GM21390 (cell line): ENCODE measurements at regions not wholly inside any gene's neighbourhood (a gene's known extent, or its start where the extent isn't known, plus 50 kb on each side); places are given as distances from the start of the nearest gene placed in this dataset.
"Not testable (repeated sequence)": the region's sequence is repeated elsewhere in the genome, so short reads cannot be mapped to it uniquely, and the experiment has no call there.

ENCODE experiments used
- ATAC-seq: cut with Tn5 transposase; IDR thresholded peaks from one replicate; pipeline ENCODE4 v1.9.1; 2021; ENCODE audit not compliant: unreplicated experiment

GRCh38 chr5:27995867-27996266 is 957.5 kb upstream of the CDH9 start:
- no peak for ATAC-seq

GRCh38 chr5:27978322-27978721 is 939.9 kb upstream of the CDH9 start:
- no peak for ATAC-seq

- ATAC-seq, result no peak
Observed at GRCh38 chr5:27969157-27969556, 930.8 kb upstream of the CDH9 start.

GRCh38 chr5:27963050-27963783 is 924.8 kb upstream of the CDH9 start:
- no peak for ATAC-seq

- ATAC-seq, result no peak
Observed at GRCh38 chr5:27962198-27962597, 923.8 kb upstream of the CDH9 start.

- ATAC-seq, result no peak
Observed at GRCh38 chr5:27947088-27947487, 908.7 kb upstream of the CDH9 start.

GRCh38 chr5:27944471-27944870 is 906.1 kb upstream of the CDH9 start:
- no peak for ATAC-seq

- no peak for ATAC-seq
Observed at GRCh38 chr5:27938989-27939388, 900.6 kb upstream of the CDH9 start.

- ATAC-seq, result no peak
Observed at GRCh38 chr5:27928060-27928459, 889.7 kb upstream of the CDH9 start.

GRCh38 chr5:27911216-27911615 is 872.8 kb upstream of the CDH9 start:
- ATAC-seq, result no peak

GRCh38 chr5:27908341-27908740 is 870.0 kb upstream of the CDH9 start:
- ATAC-seq, result no peak

GRCh38 chr5:27906931-27907601 is 868.7 kb upstream of the CDH9 start:
- ATAC-seq, result no peak

GRCh38 chr5:27906481-27906880 is 868.1 kb upstream of the CDH9 start:
- no peak for ATAC-seq

- ATAC-seq, result no peak
Observed at GRCh38 chr5:27900761-27901160, 862.4 kb upstream of the CDH9 start.

- no peak for ATAC-seq
Observed at GRCh38 chr5:27876071-27876470, 837.7 kb upstream of the CDH9 start.

- no peak for ATAC-seq
Observed at GRCh38 chr5:27875148-27875547, 836.8 kb upstream of the CDH9 start.

- ATAC-seq, result no peak
Observed at GRCh38 chr5:27868292-27868691, 829.9 kb upstream of the CDH9 start.

GRCh38 chr5:27855491-27855890 is 817.1 kb upstream of the CDH9 start:
- no peak for ATAC-seq

- ATAC-seq, result no peak
Observed at GRCh38 chr5:27854243-27854852, 816.0 kb upstream of the CDH9 start.

GRCh38 chr5:27845248-27845647 is 806.9 kb upstream of the CDH9 start:
- no peak for ATAC-seq

GRCh38 chr5:27836704-27837103 is 798.3 kb upstream of the CDH9 start:
- not testable (repeated sequence) for ATAC-seq

GRCh38 chr5:27832886-27833285 is 794.5 kb upstream of the CDH9 start:
- no peak for ATAC-seq
